Skin of body (tissue), 1 donor: ENCODE measurements at regions not wholly inside any gene's neighbourhood (a gene's known extent, or its start where the extent isn't known, plus 50 kb on each side); places are given as distances from the start of the nearest gene placed in this dataset. TPM values are rescaled to one million over a fixed set of nuclear protein-coding genes. Genes with fewer than 3 reads are reported as not detected.

Experiments
- small RNA-seq: library from RNA; depleted of rRNA; stranded (forward); fragments of <200 nt; gene quantifications from one replicate; pipeline ENCODE3, GENCODE V24; 2014; ENCODE audit warnings: low replicate concordance

Small RNA genes lying in the stretch of these regions (small RNA-seq; reads per million reads assigned to genes)
- gene MIR548AJ1: not detected
